ENCODE measurements at regions not wholly inside any gene's neighbourhood (a gene's known extent, or its start where the extent isn't known, plus 50 kb on each side); places are given as distances from the start of the nearest gene placed in this dataset.

GRCh38 chr5:167554564-167555290 is 736.7 kb upstream of the WWC1 start (continued):
- TF ChIP-seq SMAD1 (CRISPR knock-in tag; IDR thresholded peaks at IDR 0.05; ENCODE audit: borderline replicate concordance, low read depth): no peak
- TF ChIP-seq ZNF430 (CRISPR knock-in tag; IDR thresholded peaks at IDR 0.05): no peak
- TF ChIP-seq RAD21 (CRISPR knock-in tag; IDR thresholded peaks at IDR 0.05): no peak

GRCh38 chr5:167555565-167556166 is 735.8 kb upstream of the WWC1 start:
- POLR2A ChIA-PET: no interaction called here

More at GRCh38 chr5:167555565-167556166, 735.8 kb upstream of the WWC1 start:
- CTCF ChIA-PET (ENCODE audit: low intra/inter-chr PET ratio, low total read pairs): no interaction called here
- Histone ChIP-seq H4K20me1 (ENCODE audit: insufficient read depth, low read length) (no peaks in the 10 kb centered on the region), H3K27me3 (ENCODE audit: control insufficient read depth in 1 of 2, insufficient read depth in 2 of 2, low read length in 2 of 2) (no peaks in the 10 kb centered on the region), H3K4me2 (ENCODE audit: low read depth, low read length) (no peak overlapping the region), H3K9me3 (ENCODE audit: low read length) (no peaks in the 10 kb centered on the region), H3K79me2 (ENCODE audit: insufficient read depth, low read length) (no peaks in the 10 kb centered on the region), H3K27ac (ENCODE audit: extremely low read length, insufficient read depth, low read length) (no peak overlapping the region), H3K4me1 (ENCODE audit: insufficient read depth, low read length) (no peaks in the 10 kb centered on the region), H2AFZ (ENCODE audit: low read length) (no peak overlapping the region), H3K9ac (ENCODE audit: insufficient read depth, low read depth, low read length) (no peak overlapping the region), H3K36me3 (replicated peaks in 1 of 2; ENCODE audit: control insufficient read depth in 1 of 2, insufficient read depth in 2 of 2, low read length in 2 of 2) (no peaks in the 10 kb centered on the region), H3K4me3 (replicated peaks in 1 of 3; ENCODE audit: insufficient read depth in 1 of 3, low read depth in 2 of 3, low read length in 3 of 3) (no peak overlapping the region)
- ATAC-seq: no peak
- in situ Hi-C loops (cut with HindIII; ENCODE audit: extremely low pct_ligation_motif_present, low pct_unique_long_range_greater_than_20kb) (no loop called here), intact Hi-C loops (cut with micrococcal nuclease; ENCODE audit: unreplicated experiment) (no loop called here)
- no peak for TF ChIP-seq ZNF431 (CRISPR knock-in tag; IDR thresholded peaks at IDR 0.05; ENCODE audit: borderline replicate concordance, low read depth)
- TF ChIP-seq NR2C2 (CRISPR knock-in tag; IDR thresholded peaks at IDR 0.05; ENCODE audit: borderline replicate concordance): no peak
- TF ChIP-seq KAT7 (CRISPR knock-in tag; IDR thresholded peaks at IDR 0.05; ENCODE audit: borderline replicate concordance): no peak
- TF ChIP-seq HES4 (CRISPR knock-in tag; IDR thresholded peaks at IDR 0.05; ENCODE audit: borderline replicate concordance): no peak
- no peak for TF ChIP-seq EEA1 (CRISPR knock-in tag; IDR thresholded peaks at IDR 0.05; ENCODE audit: borderline replicate concordance)
- no peak for TF ChIP-seq POLR2AphosphoS5 (IDR thresholded peaks at IDR 0.05; ENCODE audit: low read depth, low read length)
- no peak for TF ChIP-seq NFE2L1 (CRISPR knock-in tag; IDR thresholded peaks at IDR 0.05; ENCODE audit: borderline replicate concordance)
- no peak for TF ChIP-seq CREB3 (CRISPR knock-in tag; IDR thresholded peaks at IDR 0.05)
- TF ChIP-seq SRSF4 (IDR thresholded peaks at IDR 0.05; ENCODE audit: low read depth, low read length, poor library complexity, severe bottlenecking): no peak
- no peak for TF ChIP-seq FOXA1 (IDR thresholded peaks at IDR 0.05)
- TF ChIP-seq FOXA1 (CRISPR knock-in tag; IDR thresholded peaks at IDR 0.05): no peak
- no peak for TF ChIP-seq FOSL2 (CRISPR knock-in tag; IDR thresholded peaks at IDR 0.05)
- TF ChIP-seq ZSCAN21 (CRISPR knock-in tag; IDR thresholded peaks at IDR 0.05; ENCODE audit: borderline replicate concordance): no peak
- TF ChIP-seq MXD3 (CRISPR knock-in tag; IDR thresholded peaks at IDR 0.05): no peak
- no peak for DNase-seq (ENCODE audit: low spot score)
- 28% methylated on average over 10 of the region's 10 CpGs for WGBS (ENCODE audit: low lambda C conversion rate)
- no peak for FAIRE-seq
- BruUV-seq (replicated peaks): no TSS peak
